ENCODE measurements at regions not wholly inside any gene's neighbourhood (a gene's known extent, or its start where the extent isn't known, plus 50 kb on each side); places are given as distances from the start of the nearest gene placed in this dataset.

- intact Hi-C loops (cut with DNase I) = no loop called here
- TF ChIP-seq POLR2A (IDR thresholded peaks at IDR 0.05) (no peak), CTCF (IDR thresholded peaks at IDR 0.05) (no peak)
- Histone ChIP-seq H3K4me1 (no peaks in the 10 kb centered on the region), H3K27me3 (no peaks in the 10 kb centered on the region), H3K9me3 (no peaks in the 10 kb centered on the region), H3K27ac (no peak overlapping the region), H3K4me3 (no peak overlapping the region), H3K36me3 (no peaks in the 10 kb centered on the region)
- DNase-seq = no peak
- WGBS, 2 donors = 86 to 90% methylated on average over 9 of the region's 9 CpGs
These were observed 518.3 kb downstream of the IRX1 start for GRCh38 chr5:4113905-4114304.

GRCh38 chr5:4114452-4114851 lies 518.8 kb downstream of the IRX1 start:
- H3K4me1 ChIP-seq = no peaks in the 10 kb centered on the region
- H3K27ac ChIP-seq = no peak overlapping the region
- H3K36me3 ChIP-seq = no peaks in the 10 kb centered on the region
- intact Hi-C loops (cut with DNase I) = no loop called here
- no peaks in the 10 kb centered on the region for H3K27me3 ChIP-seq
- WGBS, 2 donors = 79 to 83% methylated on average over 4 of the region's 4 CpGs
- H3K9me3 ChIP-seq = no peaks in the 10 kb centered on the region
- no peak overlapping the region for H3K4me3 ChIP-seq
- DNase-seq = no peak
- TF ChIP-seq POLR2A (IDR thresholded peaks at IDR 0.05) = no peak
- no peak for TF ChIP-seq CTCF (IDR thresholded peaks at IDR 0.05)

GRCh38 chr5:4116834-4117233 lies 521.2 kb downstream of the IRX1 start:
- intact Hi-C loops (cut with DNase I) = no loop called here
- TF ChIP-seq CTCF (IDR thresholded peaks at IDR 0.05) (no peak), POLR2A (IDR thresholded peaks at IDR 0.05) (no peak)
- 62 to 81% methylated on average over 3 of the region's 3 CpGs for WGBS, 2 donors

GRCh38 chr5:4124221-4124970 lies 528.8 kb downstream of the IRX1 start:
- H3K4me3 ChIP-seq = no peak overlapping the region
- no peak for TF ChIP-seq POLR2A (IDR thresholded peaks at IDR 0.05)
- no peak for TF ChIP-seq CTCF (IDR thresholded peaks at IDR 0.05)
- no peaks in the 10 kb centered on the region for H3K36me3 ChIP-seq
- no peak overlapping the region for H3K27ac ChIP-seq
- H3K27me3 ChIP-seq = no peaks in the 10 kb centered on the region
- DNase-seq = no peak
- WGBS, 2 donors = 54% methylated on average over 7 of the region's 7 CpGs
- H3K9me3 ChIP-seq = peaks cover 0 to 5% (median 0%) of the 10 kb centered on the region in 3 donors
- intact Hi-C loops (cut with DNase I) = no loop called here
- H3K4me1 ChIP-seq = no peaks in the 10 kb centered on the region

More at GRCh38 chr5:4116834-4117233, 521.2 kb downstream of the IRX1 start:
- Histone ChIP-seq H3K27ac (no peak overlapping the region), H3K9me3 (no peaks in the 10 kb centered on the region), H3K36me3 (no peaks in the 10 kb centered on the region), H3K4me3 (no peak overlapping the region), H3K27me3 (no peaks in the 10 kb centered on the region), H3K4me1 (no peaks in the 10 kb centered on the region)
- no peak for DNase-seq

GRCh38 chr5:4128994-4129393 lies 533.4 kb downstream of the IRX1 start:
- no peak overlapping the region for H3K27ac ChIP-seq
- no peaks in the 10 kb centered on the region for H3K4me1 ChIP-seq
- H3K9me3 ChIP-seq = peaks cover 0 to 5% (median 0%) of the 10 kb centered on the region in 3 donors
- intact Hi-C loops (cut with DNase I) = no loop called here
- no peak for TF ChIP-seq CTCF (IDR thresholded peaks at IDR 0.05)
- TF ChIP-seq POLR2A (IDR thresholded peaks at IDR 0.05) = no peak
- no peak overlapping the region for H3K4me3 ChIP-seq
- no peaks in the 10 kb centered on the region for H3K36me3 ChIP-seq
- H3K27me3 ChIP-seq = no peaks in the 10 kb centered on the region
- DNase-seq = no peak
- 94 to 100% methylated on average over 1 to 9 of the region's 9 CpGs for WGBS, 2 donors

Measured in esophagus squamous epithelium (tissue), 5 donors.